HEK293 (cell line): ENCODE measurements at regions not wholly inside any gene's neighbourhood (a gene's known extent, or its start where the extent isn't known, plus 50 kb on each side); places are given as distances from the start of the nearest gene placed in this dataset.

Source experiments
- ZNF311 ChIP-seq: fragments of 450-650 bp; formaldehyde crosslinking; IDR thresholded peaks from 2 replicates; pipeline ENCODE4 v1.5.1; 2017; ENCODE audit warnings: missing biosample characterization, missing genetic modification characterization, borderline replicate concordance
- ZNF777 ChIP-seq: fragments of 450-650 bp; formaldehyde crosslinking; IDR thresholded peaks from 2 replicates; pipeline ENCODE4 v1.5.1; 2017; ENCODE audit warnings: missing biosample characterization, missing genetic modification characterization, borderline replicate concordance
- TF ChIP-seq, protein P1 (sequence below): fragments of 450-650 bp; formaldehyde crosslinking; IDR thresholded peaks from 2 replicates; pipeline ENCODE4 v1.5.1; 2016; ENCODE audit warnings: missing biosample characterization, missing genetic modification characterization
- TF ChIP-seq, protein P2 (sequence below): IDR thresholded peaks from 2 replicates; pipeline ENCODE4 v1.6.1; 2011; ENCODE audit warnings: mild to moderate bottlenecking, low read depth, low read length, borderline replicate concordance
- TF ChIP-seq, protein P3 (sequence below): fragments of 450-650 bp; formaldehyde crosslinking; conservative IDR thresholded peaks from 2 replicates; pipeline ENCODE4 v1.5.1; 2016; ENCODE audit warnings: low read depth, missing biosample characterization, missing genetic modification characterization

DNA sequence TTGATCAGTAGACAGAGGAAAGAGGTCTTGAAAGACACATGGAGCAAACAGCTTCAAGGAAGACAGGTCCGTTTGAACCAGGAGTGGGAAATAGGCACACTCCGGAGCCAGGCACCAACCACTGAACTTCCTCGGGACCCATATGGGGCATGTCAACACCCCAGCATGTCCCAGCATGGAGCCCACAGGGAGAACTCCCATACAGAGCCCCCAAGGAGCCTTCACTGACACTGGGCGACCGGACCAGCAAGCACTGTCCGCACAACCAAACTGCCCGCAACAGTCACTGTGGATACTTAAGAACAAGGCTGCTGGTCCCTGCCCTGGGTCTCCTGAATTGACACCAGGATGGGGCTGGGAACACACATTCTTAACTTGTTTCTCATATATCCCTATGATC, 286.2 kb upstream of the SALL3 start:
- TF ChIP-seq, protein P1, sequence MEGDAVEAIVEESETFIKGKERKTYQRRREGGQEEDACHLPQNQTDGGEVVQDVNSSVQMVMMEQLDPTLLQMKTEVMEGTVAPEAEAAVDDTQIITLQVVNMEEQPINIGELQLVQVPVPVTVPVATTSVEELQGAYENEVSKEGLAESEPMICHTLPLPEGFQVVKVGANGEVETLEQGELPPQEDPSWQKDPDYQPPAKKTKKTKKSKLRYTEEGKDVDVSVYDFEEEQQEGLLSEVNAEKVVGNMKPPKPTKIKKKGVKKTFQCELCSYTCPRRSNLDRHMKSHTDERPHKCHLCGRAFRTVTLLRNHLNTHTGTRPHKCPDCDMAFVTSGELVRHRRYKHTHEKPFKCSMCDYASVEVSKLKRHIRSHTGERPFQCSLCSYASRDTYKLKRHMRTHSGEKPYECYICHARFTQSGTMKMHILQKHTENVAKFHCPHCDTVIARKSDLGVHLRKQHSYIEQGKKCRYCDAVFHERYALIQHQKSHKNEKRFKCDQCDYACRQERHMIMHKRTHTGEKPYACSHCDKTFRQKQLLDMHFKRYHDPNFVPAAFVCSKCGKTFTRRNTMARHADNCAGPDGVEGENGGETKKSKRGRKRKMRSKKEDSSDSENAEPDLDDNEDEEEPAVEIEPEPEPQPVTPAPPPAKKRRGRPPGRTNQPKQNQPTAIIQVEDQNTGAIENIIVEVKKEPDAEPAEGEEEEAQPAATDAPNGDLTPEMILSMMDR (tag by site-specific recombination) = no peak
- TF ChIP-seq ZNF311 (tag by site-specific recombination) (no peak), ZNF777 (tag by site-specific recombination) (no peak)
- TF ChIP-seq, protein P2, sequence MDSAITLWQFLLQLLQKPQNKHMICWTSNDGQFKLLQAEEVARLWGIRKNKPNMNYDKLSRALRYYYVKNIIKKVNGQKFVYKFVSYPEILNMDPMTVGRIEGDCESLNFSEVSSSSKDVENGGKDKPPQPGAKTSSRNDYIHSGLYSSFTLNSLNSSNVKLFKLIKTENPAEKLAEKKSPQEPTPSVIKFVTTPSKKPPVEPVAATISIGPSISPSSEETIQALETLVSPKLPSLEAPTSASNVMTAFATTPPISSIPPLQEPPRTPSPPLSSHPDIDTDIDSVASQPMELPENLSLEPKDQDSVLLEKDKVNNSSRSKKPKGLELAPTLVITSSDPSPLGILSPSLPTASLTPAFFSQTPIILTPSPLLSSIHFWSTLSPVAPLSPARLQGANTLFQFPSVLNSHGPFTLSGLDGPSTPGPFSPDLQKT = no peak
- TF ChIP-seq, protein P3, sequence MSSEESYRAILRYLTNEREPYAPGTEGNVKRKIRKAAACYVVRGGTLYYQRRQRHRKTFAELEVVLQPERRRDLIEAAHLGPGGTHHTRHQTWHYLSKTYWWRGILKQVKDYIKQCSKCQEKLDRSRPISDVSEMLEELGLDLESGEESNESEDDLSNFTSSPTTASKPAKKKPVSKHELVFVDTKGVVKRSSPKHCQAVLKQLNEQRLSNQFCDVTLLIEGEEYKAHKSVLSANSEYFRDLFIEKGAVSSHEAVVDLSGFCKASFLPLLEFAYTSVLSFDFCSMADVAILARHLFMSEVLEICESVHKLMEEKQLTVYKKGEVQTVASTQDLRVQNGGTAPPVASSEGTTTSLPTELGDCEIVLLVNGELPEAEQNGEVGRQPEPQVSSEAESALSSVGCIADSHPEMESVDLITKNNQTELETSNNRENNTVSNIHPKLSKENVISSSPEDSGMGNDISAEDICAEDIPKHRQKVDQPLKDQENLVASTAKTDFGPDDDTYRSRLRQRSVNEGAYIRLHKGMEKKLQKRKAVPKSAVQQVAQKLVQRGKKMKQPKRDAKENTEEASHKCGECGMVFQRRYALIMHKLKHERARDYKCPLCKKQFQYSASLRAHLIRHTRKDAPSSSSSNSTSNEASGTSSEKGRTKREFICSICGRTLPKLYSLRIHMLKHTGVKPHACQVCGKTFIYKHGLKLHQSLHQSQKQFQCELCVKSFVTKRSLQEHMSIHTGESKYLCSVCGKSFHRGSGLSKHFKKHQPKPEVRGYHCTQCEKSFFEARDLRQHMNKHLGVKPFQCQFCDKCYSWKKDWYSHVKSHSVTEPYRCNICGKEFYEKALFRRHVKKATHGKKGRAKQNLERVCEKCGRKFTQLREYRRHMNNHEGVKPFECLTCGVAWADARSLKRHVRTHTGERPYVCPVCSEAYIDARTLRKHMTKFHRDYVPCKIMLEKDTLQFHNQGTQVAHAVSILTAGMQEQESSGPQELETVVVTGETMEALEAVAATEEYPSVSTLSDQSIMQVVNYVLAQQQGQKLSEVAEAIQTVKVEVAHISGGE (tag by site-specific recombination) = no peak
